Chondrocyte (in vitro differentiated cells): ENCODE measurements at regions not wholly inside any gene's neighbourhood (a gene's known extent, or its start where the extent isn't known, plus 50 kb on each side); places are given as distances from the start of the nearest gene placed in this dataset.

Source experiments
- DNase-seq: peaks from one replicate; pipeline ENCODE4 v3.0.0; 2021; ENCODE audit warnings: mixed read lengths, low spot score
- H3K27ac Mint-ChIP-seq: one replicate; pipeline ENCODE4 v1.8.0; 2021; ENCODE audit warnings: mild to moderate bottlenecking, moderate library complexity, mixed read lengths; ENCODE audit not compliant: unreplicated experiment
- H3K27me3 Mint-ChIP-seq: 2 replicates; pipeline ENCODE4 v1.8.0; 2021; ENCODE audit warnings: low read depth, mixed read lengths
- H3K36me3 Mint-ChIP-seq: 2 replicates; pipeline ENCODE4 v1.8.0; 2021; ENCODE audit warnings: low read depth, mixed read lengths
- H3K4me1 Mint-ChIP-seq: 2 replicates; pipeline ENCODE4 v1.8.0; 2021; ENCODE audit warnings: low read depth, mild to moderate bottlenecking, mixed read lengths
- H3K4me3 Mint-ChIP-seq: one replicate; pipeline ENCODE4 v1.8.0; 2021; ENCODE audit warnings: mild to moderate bottlenecking, moderate library complexity, mixed read lengths; ENCODE audit not compliant: unreplicated experiment
- H3K9me3 Mint-ChIP-seq: 2 replicates; pipeline ENCODE4 v1.8.0; 2021; ENCODE audit warnings: low read depth, mixed read lengths
- CTCF ChIP-seq: fragments of 200-600 bp; sonication (generic); IDR thresholded peaks from 2 replicates; pipeline ENCODE4 v1.5.0; 2021; ENCODE audit warnings: antibody characterized with exemption, mild to moderate bottlenecking, moderate library complexity

- DNase-seq: no peak
- Mint-ChIP-seq H3K27ac (no peak overlapping the region), H3K4me1 (no peaks in the 10 kb centered on the region), H3K9me3 (peaks cover 9% of the 10 kb centered on the region), H3K4me3 (no peak overlapping the region), H3K27me3 (no peaks in the 10 kb centered on the region), H3K36me3 (no peaks in the 10 kb centered on the region)
- no peak for TF ChIP-seq CTCF
These were observed 891.5 kb upstream of the CELF2 start for GRCh38 chr10:10126218-10126617.

GRCh38 chr10:10128387-10128786 is 889.3 kb upstream of the CELF2 start:
- peaks cover 4% of the 10 kb centered on the region for H3K4me1 Mint-ChIP-seq
- TF ChIP-seq CTCF: no peak

DNA sequence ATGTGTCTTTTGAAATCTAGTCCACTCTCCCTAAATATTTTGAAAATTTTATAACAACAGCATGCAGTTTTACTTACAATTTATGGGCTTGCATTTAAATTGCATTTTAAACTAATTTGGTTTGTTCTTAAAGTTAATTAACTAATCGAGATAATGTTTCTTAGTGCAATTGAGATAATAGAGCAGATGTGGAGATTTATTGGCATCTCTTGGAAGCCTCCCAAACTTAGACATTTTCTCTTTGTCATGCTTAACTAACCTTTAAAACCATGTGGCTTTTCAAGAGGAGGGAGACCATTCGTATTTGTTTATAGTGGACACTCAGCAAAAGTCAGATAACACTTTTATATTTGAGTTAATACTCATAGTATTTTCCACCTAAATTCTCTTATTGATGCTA is 887.0 kb upstream of the CELF2 start:
- TF ChIP-seq CTCF: no peak
- no peaks in the 10 kb centered on the region for H3K36me3 Mint-ChIP-seq
- H3K27ac Mint-ChIP-seq: no peak overlapping the region
- no peaks in the 10 kb centered on the region for H3K27me3 Mint-ChIP-seq
- peaks cover 4% of the 10 kb centered on the region for H3K4me1 Mint-ChIP-seq
- DNase-seq: no peak
- no peak overlapping the region for H3K4me3 Mint-ChIP-seq
- peaks cover 5% of the 10 kb centered on the region for H3K9me3 Mint-ChIP-seq

More at GRCh38 chr10:10128387-10128786, 889.3 kb upstream of the CELF2 start:
- H3K27me3 Mint-ChIP-seq: no peaks in the 10 kb centered on the region
- no peaks in the 10 kb centered on the region for H3K36me3 Mint-ChIP-seq
- no peak overlapping the region for H3K4me3 Mint-ChIP-seq
- peaks cover 9% of the 10 kb centered on the region for H3K9me3 Mint-ChIP-seq
- no peak for DNase-seq
- no peak overlapping the region for H3K27ac Mint-ChIP-seq

DNA sequence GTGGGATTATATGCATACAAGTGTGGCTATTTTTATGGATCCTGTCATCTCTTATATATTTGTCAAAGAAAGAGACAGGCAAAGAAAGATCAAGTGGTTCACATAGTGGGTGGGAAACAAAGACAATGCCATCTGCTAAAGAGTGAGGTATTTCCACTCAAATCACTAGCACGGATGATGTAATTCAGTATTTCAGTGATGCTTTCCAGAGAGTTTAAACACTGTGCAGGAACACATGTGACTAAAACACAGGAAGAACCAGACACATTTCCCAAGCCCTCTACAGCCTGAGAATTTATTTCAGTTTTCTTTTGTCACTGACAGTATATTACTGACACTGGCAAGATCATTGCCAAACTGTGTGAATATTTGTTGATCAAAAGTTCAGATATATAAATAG is 885.7 kb upstream of the CELF2 start:
- no peak for DNase-seq

GRCh38 chr10:10133281-10133680 is 884.4 kb upstream of the CELF2 start:
- no peaks in the 10 kb centered on the region for H3K36me3 Mint-ChIP-seq
- no peak overlapping the region for H3K27ac Mint-ChIP-seq
- no peaks in the 10 kb centered on the region for H3K27me3 Mint-ChIP-seq
- H3K4me3 Mint-ChIP-seq: no peak overlapping the region
- H3K4me1 Mint-ChIP-seq: peaks cover 13% of the 10 kb centered on the region
- TF ChIP-seq CTCF: no peak
- DNase-seq: no peak
- H3K9me3 Mint-ChIP-seq: no peaks in the 10 kb centered on the region

More for the DNA sequence above, 885.7 kb upstream of the CELF2 start:
- Mint-ChIP-seq H3K4me3 (no peak overlapping the region), H3K4me1 (peaks cover 11% of the 10 kb centered on the region), H3K27me3 (no peaks in the 10 kb centered on the region), H3K9me3 (peaks cover under 1% of the 10 kb centered on the region), H3K27ac (no peak overlapping the region), H3K36me3 (no peaks in the 10 kb centered on the region)
- TF ChIP-seq CTCF: no peak
